Endodermal cell (in vitro differentiated cells): ENCODE measurements at regions not wholly inside any gene's neighbourhood (a gene's known extent, or its start where the extent isn't known, plus 50 kb on each side); places are given as distances from the start of the nearest gene placed in this dataset.

Experiments
- DNase-seq: peaks from one replicate; pipeline ENCODE4 v3.0.0-alpha.2; 2017
- H3K27ac ChIP-seq: 2 replicates; pipeline ENCODE4 v1.5.1; 2013; ENCODE audit warnings: mild to moderate bottlenecking, low read depth, low read length, moderate library complexity
- H3K27me3 ChIP-seq: 2 replicates; pipeline ENCODE4 v1.6.1; 2013; ENCODE audit warnings: mild to moderate bottlenecking, low read length, moderate library complexity; ENCODE audit not compliant: insufficient read depth, control insufficient read depth, poor library complexity, severe bottlenecking
- H3K36me3 ChIP-seq: 2 replicates; pipeline ENCODE4 v1.7.0; 2013; ENCODE audit warnings: mild to moderate bottlenecking, low read length, moderate library complexity; ENCODE audit not compliant: control insufficient read depth, insufficient read depth
- H3K4me1 ChIP-seq: one replicate; pipeline ENCODE4 v1.7.0; 2013; ENCODE audit warnings: low read length; ENCODE audit not compliant: control insufficient read depth, insufficient read depth
- H3K4me3 ChIP-seq: 2 replicates; pipeline ENCODE4 v1.5.1; 2013; ENCODE audit warnings: mild to moderate bottlenecking, low read length, moderate library complexity
- H3K9ac ChIP-seq: 2 replicates; pipeline ENCODE4 v1.6.1; 2013; ENCODE audit warnings: mild to moderate bottlenecking, low read length, moderate library complexity; ENCODE audit not compliant: poor library complexity, severe bottlenecking; ENCODE audit errors: extremely low read depth
- H3K9me3 ChIP-seq: 2 replicates; pipeline ENCODE4 v1.6.1; 2013; ENCODE audit warnings: mild to moderate bottlenecking, low read length, moderate library complexity; ENCODE audit not compliant: control insufficient read depth
- H3K27ac Mint-ChIP-seq: 2 replicates; pipeline ENCODE4 v1.8.0; 2020; ENCODE audit warnings: mixed read lengths
- H3K27me3 Mint-ChIP-seq: 2 replicates; pipeline ENCODE4 v1.8.0; 2021; ENCODE audit warnings: mild to moderate bottlenecking, mixed read lengths; ENCODE audit not compliant: insufficient read depth
- H3K36me3 Mint-ChIP-seq: 2 replicates; pipeline ENCODE4 v1.8.0; 2020; ENCODE audit warnings: low read depth, mixed read lengths
- H3K4me1 Mint-ChIP-seq: 2 replicates; pipeline ENCODE4 v1.8.0; 2020; ENCODE audit warnings: mixed read lengths
- H3K4me3 Mint-ChIP-seq: 2 replicates; pipeline ENCODE4 v1.8.0; 2020; ENCODE audit warnings: mild to moderate bottlenecking, moderate library complexity, mixed read lengths
- H3K9me3 Mint-ChIP-seq: 2 replicates; pipeline ENCODE4 v1.8.0; 2020; ENCODE audit warnings: mild to moderate bottlenecking, mixed read lengths
- CTCF ChIP-seq: fragments of 200-600 bp; sonication (generic); conservative IDR thresholded peaks from 2 replicates; pipeline ENCODE4 v1.5.0; 2021; ENCODE audit warnings: antibody characterized with exemption, mild to moderate bottlenecking
- WGBS, 2 experiments: methylation state at CpG; one replicate each; pipeline versions ENCODE4 v1.1.5 to v1.1.7; 2013; ENCODE audit warnings: missing lambda C conversion rate in 2 of 2, mixed read lengths in 1 of 2; ENCODE audit not compliant: insufficient coverage in 1 of 2, insufficient read length in 1 of 2; 5-methylcytosine and 5-hydroxymethylcytosine counted together

DNA sequence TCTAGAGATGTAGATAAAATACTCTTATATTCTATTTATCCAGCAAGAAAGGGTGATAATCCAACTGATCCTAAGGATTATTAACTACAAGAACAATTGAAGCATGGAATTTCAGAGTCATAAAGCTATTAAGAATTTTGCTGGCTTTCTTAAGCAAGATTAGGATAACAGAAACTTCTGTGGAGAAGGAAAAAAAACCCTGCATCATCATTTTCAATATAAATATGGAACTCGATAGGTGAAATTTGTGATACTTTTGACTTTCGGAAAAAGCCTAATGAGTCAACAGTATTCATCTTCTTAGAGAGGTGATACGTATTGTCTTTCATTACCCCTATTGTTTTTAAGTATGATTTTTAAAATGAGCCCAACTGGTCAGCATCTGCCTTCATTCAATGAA lies 593.3 kb downstream of the CPS1 start:
- 93% methylated on average over 3 of the region's 3 CpGs; no CpG with 5 or more reads in 1 of the 2 experiments for WGBS, 2 experiments
- DNase-seq = no peak
- no peak overlapping the region for H3K9ac ChIP-seq
- no peaks in the 10 kb centered on the region for H3K4me1 ChIP-seq
- TF ChIP-seq CTCF = no peak
- H3K27ac ChIP-seq = no peak overlapping the region
- Mint-ChIP-seq H3K36me3 (no peaks in the 10 kb centered on the region), H3K27ac (no peak overlapping the region), H3K4me1 (no peaks in the 10 kb centered on the region), H3K9me3 (no peaks in the 10 kb centered on the region), H3K4me3 (no peak overlapping the region), H3K27me3 (no peaks in the 10 kb centered on the region)
- H3K9me3 ChIP-seq = no peaks in the 10 kb centered on the region
- H3K27me3 ChIP-seq = no peaks in the 10 kb centered on the region
- H3K36me3 ChIP-seq = no peaks in the 10 kb centered on the region
- H3K4me3 ChIP-seq = no peak overlapping the region

- no peak for TF ChIP-seq CTCF
- DNase-seq = no peak
- Mint-ChIP-seq H3K27me3 (no peaks in the 10 kb centered on the region), H3K4me1 (peaks cover 6% of the 10 kb centered on the region), H3K9me3 (no peaks in the 10 kb centered on the region), H3K36me3 (no peaks in the 10 kb centered on the region), H3K4me3 (no peak overlapping the region), H3K27ac (no peak overlapping the region)
- no peak overlapping the region for H3K9ac ChIP-seq
- no peak overlapping the region for H3K27ac ChIP-seq
- no peaks in the 10 kb centered on the region for H3K9me3 ChIP-seq
- no peak overlapping the region for H3K4me3 ChIP-seq
- H3K27me3 ChIP-seq = no peaks in the 10 kb centered on the region
- H3K36me3 ChIP-seq = no peaks in the 10 kb centered on the region
- H3K4me1 ChIP-seq = peaks cover 4% of the 10 kb centered on the region
Observed at GRCh38 chr2:211157211-211157610, 600.8 kb downstream of the CPS1 start.

DNA sequence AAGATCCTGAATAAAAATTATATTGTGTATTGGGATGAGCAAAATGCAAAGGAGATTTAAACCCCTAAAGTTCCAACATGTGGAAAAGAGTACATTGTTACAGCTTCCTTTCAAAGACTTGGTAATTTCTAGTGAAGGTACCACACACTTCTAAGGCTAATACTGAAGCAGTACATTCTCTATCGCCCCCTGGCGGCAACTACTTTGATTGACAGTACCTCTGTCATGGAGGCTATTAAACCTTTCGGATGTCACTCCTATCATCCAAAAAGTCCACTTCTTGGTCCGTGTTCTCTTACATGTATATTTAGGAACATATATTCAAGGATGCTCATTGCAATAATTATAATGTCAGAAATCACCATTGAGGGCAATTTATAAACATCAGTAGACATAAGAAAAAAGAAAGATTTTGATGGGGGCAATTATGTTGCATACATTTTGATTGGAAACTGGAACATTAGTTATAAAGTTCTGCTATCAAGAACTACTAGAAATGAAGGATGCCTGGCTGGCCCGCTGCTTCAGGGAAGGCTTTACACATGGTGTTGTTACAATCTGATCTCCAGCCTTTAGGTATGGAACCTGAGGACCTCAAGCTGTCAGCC lies 601.6 kb downstream of the CPS1 start:
- 36 to 80% methylated on average over 1 to 5 of the region's 5 CpGs for WGBS, 2 experiments

More for the DNA sequence above, 601.6 kb downstream of the CPS1 start:
- Mint-ChIP-seq H3K27me3 (no peaks in the 10 kb centered on the region), H3K9me3 (no peaks in the 10 kb centered on the region), H3K36me3 (no peaks in the 10 kb centered on the region), H3K27ac (no peak overlapping the region), H3K4me3 (no peak overlapping the region), H3K4me1 (peaks cover 6% of the 10 kb centered on the region)
- Histone ChIP-seq H3K36me3 (no peaks in the 10 kb centered on the region), H3K9ac (no peak overlapping the region), H3K27me3 (no peaks in the 10 kb centered on the region), H3K4me1 (peaks cover 4% of the 10 kb centered on the region), H3K27ac (no peak overlapping the region), H3K4me3 (no peak overlapping the region), H3K9me3 (no peaks in the 10 kb centered on the region)
- DNase-seq = peak; percentile 90
- peak; percentile 94 for TF ChIP-seq CTCF
